Endothelial cell (in vitro differentiated cells): ENCODE measurements at regions not wholly inside any gene's neighbourhood (a gene's known extent, or its start where the extent isn't known, plus 50 kb on each side); places are given as distances from the start of the nearest gene placed in this dataset.

Experiments
- DNase-seq: peaks from one replicate; pipeline ENCODE4 v3.0.0; 2021; ENCODE audit warnings: low spot score
- H3K27ac Mint-ChIP-seq: one replicate; pipeline ENCODE4 v1.8.0; 2021; ENCODE audit warnings: mixed read lengths, inconsistent platforms; ENCODE audit not compliant: unreplicated experiment
- H3K27me3 Mint-ChIP-seq: one replicate; pipeline ENCODE4 v1.8.0; 2021; ENCODE audit warnings: mild to moderate bottlenecking, moderate library complexity, mixed read lengths, inconsistent platforms; ENCODE audit not compliant: unreplicated experiment
- H3K36me3 Mint-ChIP-seq: one replicate; pipeline ENCODE4 v1.8.0; 2021; ENCODE audit warnings: mild to moderate bottlenecking, low read depth, mixed read lengths, inconsistent platforms; ENCODE audit not compliant: unreplicated experiment
- H3K4me1 Mint-ChIP-seq: one replicate; pipeline ENCODE4 v1.8.0; 2021; ENCODE audit warnings: mild to moderate bottlenecking, mixed read lengths, inconsistent platforms; ENCODE audit not compliant: unreplicated experiment
- H3K4me3 Mint-ChIP-seq: one replicate; pipeline ENCODE4 v1.8.0; 2021; ENCODE audit warnings: mild to moderate bottlenecking, mixed read lengths, inconsistent platforms; ENCODE audit not compliant: unreplicated experiment
- H3K9me3 Mint-ChIP-seq: one replicate; pipeline ENCODE4 v1.8.0; 2021; ENCODE audit warnings: mixed read lengths, inconsistent platforms; ENCODE audit not compliant: unreplicated experiment
- CTCF ChIP-seq: fragments of 200-600 bp; sonication (generic); IDR thresholded peaks from one replicate; pipeline ENCODE4 v1.5.0; 2021; ENCODE audit warnings: antibody characterized with exemption; ENCODE audit not compliant: unreplicated experiment

- TF ChIP-seq CTCF = no peak
- no peaks in the 10 kb centered on the region for H3K36me3 Mint-ChIP-seq
- peaks cover 1% of the 10 kb centered on the region for H3K27me3 Mint-ChIP-seq
- H3K9me3 Mint-ChIP-seq = no peaks in the 10 kb centered on the region
- H3K4me1 Mint-ChIP-seq = peaks cover 6% of the 10 kb centered on the region
- no peak overlapping the region for H3K4me3 Mint-ChIP-seq
- no peak for DNase-seq
- H3K27ac Mint-ChIP-seq = no peak overlapping the region
Measured at GRCh38 chr4:101693842-101694398, 96.6 kb upstream of the BANK1 start.

GRCh38 chr4:101689220-101689619 lies 101.3 kb upstream of the BANK1 start:
- no peaks in the 10 kb centered on the region for H3K36me3 Mint-ChIP-seq

GRCh38 chr4:101685126-101685525 lies 105.4 kb upstream of the BANK1 start:
- Mint-ChIP-seq H3K9me3 (no peaks in the 10 kb centered on the region), H3K36me3 (no peaks in the 10 kb centered on the region), H3K4me1 (peaks cover 5% of the 10 kb centered on the region), H3K27ac (no peak overlapping the region), H3K4me3 (no peak overlapping the region), H3K27me3 (peaks cover 1% of the 10 kb centered on the region)
- DNase-seq = no peak
- no peak for TF ChIP-seq CTCF

More at GRCh38 chr4:101689220-101689619, 101.3 kb upstream of the BANK1 start:
- Mint-ChIP-seq H3K4me3 (no peak overlapping the region), H3K9me3 (no peaks in the 10 kb centered on the region), H3K4me1 (peaks cover 11% of the 10 kb centered on the region), H3K27me3 (peaks cover 1% of the 10 kb centered on the region), H3K27ac (no peak overlapping the region)
- TF ChIP-seq CTCF = no peak
- DNase-seq = no peak

DNA sequence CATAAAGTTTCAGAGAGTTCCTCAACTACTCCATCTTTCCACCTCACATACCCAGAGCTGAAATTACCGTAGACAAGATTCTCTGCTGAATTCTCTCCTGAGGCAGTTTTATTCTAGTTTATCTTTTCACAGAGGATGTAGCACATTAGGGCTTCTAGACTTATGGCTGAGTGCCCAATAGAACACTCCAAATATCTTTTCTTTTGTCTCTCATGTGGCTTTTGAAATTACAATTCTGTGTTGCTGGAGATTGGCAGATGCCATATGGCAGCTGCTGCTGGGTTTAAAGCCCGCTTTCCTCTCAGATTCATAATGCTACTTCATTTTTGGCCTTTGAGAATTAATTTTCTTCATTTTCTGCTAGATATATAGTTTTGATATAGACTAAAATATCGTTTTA lies 107.6 kb upstream of the BANK1 start:
- Mint-ChIP-seq H3K9me3 (no peaks in the 10 kb centered on the region), H3K4me3 (no peak overlapping the region), H3K36me3 (no peaks in the 10 kb centered on the region), H3K27ac (no peak overlapping the region), H3K4me1 (peaks cover 5% of the 10 kb centered on the region), H3K27me3 (no peaks in the 10 kb centered on the region)
- DNase-seq = no peak
- TF ChIP-seq CTCF = no peak

DNA sequence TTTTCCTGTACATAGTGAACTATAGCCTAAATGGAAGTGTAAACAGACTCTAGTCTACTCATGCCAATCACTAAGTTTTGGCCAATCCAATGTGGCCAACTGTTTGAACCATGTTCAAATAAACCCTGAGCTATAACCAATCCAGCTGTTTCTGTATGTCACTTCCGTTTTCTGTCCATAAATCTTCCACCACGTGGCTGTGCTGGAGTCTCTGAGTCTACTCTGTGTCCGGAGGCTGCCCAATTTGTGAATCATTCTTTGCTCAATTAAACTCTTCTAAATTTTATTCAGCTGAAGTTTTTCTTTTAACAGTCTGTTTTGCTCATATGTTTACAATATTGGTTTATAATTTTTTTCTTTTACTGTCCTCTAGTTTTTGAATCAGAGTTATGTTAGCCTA lies 112.3 kb upstream of the BANK1 start:
- no peaks in the 10 kb centered on the region for H3K27me3 Mint-ChIP-seq
- TF ChIP-seq CTCF = no peak
- no peak overlapping the region for H3K27ac Mint-ChIP-seq
- H3K4me1 Mint-ChIP-seq = no peaks in the 10 kb centered on the region
- DNase-seq = no peak
- no peaks in the 10 kb centered on the region for H3K36me3 Mint-ChIP-seq
- no peak overlapping the region for H3K4me3 Mint-ChIP-seq
- no peaks in the 10 kb centered on the region for H3K9me3 Mint-ChIP-seq
